Cardiac muscle cell (in vitro differentiated cells and primary cell): ENCODE measurements at regions not wholly inside any gene's neighbourhood (a gene's known extent, or its start where the extent isn't known, plus 50 kb on each side); places are given as distances from the start of the nearest gene placed in this dataset.

Experiments
- DNase-seq, 2 donors: peaks; one replicate each; pipeline versions ENCODE4 v3.0.0 to v3.0.0-alpha.2; 2010 to 2017; ENCODE audit warnings: low read depth in 1 of 2, low spot score in 1 of 2
- H3K27ac ChIP-seq: fragments of 200-600 bp; sonication (generic); 2 replicates; pipeline ENCODE4 v1.5.1; 2016
- H3K27me3 ChIP-seq: fragments of 200-600 bp; sonication (generic); 2 replicates; pipeline ENCODE4 v1.6.0; 2016; ENCODE audit warnings: control low read depth
- H3K36me3 ChIP-seq: fragments of 200-600 bp; sonication (generic); 2 replicates; pipeline ENCODE4 v1.5.1; 2016; ENCODE audit warnings: control low read depth
- H3K4me1 ChIP-seq: fragments of 200-600 bp; sonication (generic); 2 replicates; pipeline ENCODE4 v1.8.1; 2017; ENCODE audit warnings: low read depth, mild to moderate bottlenecking, mixed run types
- H3K4me3 ChIP-seq: fragments of 200-600 bp; sonication (generic); 2 replicates; pipeline ENCODE4 v1.5.1; 2016; ENCODE audit warnings: mild to moderate bottlenecking
- H3K9me3 ChIP-seq: fragments of 200-600 bp; sonication (generic); 2 replicates; pipeline ENCODE4 v1.5.1; 2017; ENCODE audit warnings: low read depth, mild to moderate bottlenecking, control low read depth
- CTCF ChIP-seq: IDR thresholded peaks from 2 replicates; pipeline ENCODE4 v1.5.1; 2012; ENCODE audit warnings: low read depth, mild to moderate bottlenecking, low read length

- no peaks in the 10 kb centered on the region for H3K27me3 ChIP-seq
- no peaks in the 10 kb centered on the region for H3K36me3 ChIP-seq
- peaks cover 16% of the 10 kb centered on the region for H3K4me1 ChIP-seq
- H3K9me3 ChIP-seq, result no peaks in the 10 kb centered on the region
- no peak for TF ChIP-seq CTCF
- peak; percentile 20 to 68 for DNase-seq
- H3K27ac ChIP-seq, result no peak overlapping the region
- H3K4me3 ChIP-seq, result no peak overlapping the region
Observed at GRCh38 chr2:234211797-234212196, 161.3 kb downstream of the SPP2 start.

GRCh38 chr2:234206738-234207137 lies 156.2 kb downstream of the SPP2 start:
- Histone ChIP-seq H3K27ac (no peak overlapping the region), H3K27me3 (no peaks in the 10 kb centered on the region)
- TF ChIP-seq CTCF, result no peak

GRCh38 chr2:234204480-234204879 lies 154.0 kb downstream of the SPP2 start:
- peak in 1 of 2 donors; percentile 3 for DNase-seq
- Histone ChIP-seq H3K36me3 (no peaks in the 10 kb centered on the region), H3K4me3 (no peak overlapping the region), H3K27ac (no peak overlapping the region), H3K9me3 (no peaks in the 10 kb centered on the region), H3K27me3 (no peaks in the 10 kb centered on the region), H3K4me1 (no peaks in the 10 kb centered on the region)
- no peak for TF ChIP-seq CTCF

More at GRCh38 chr2:234206738-234207137, 156.2 kb downstream of the SPP2 start:
- Histone ChIP-seq H3K36me3 (no peaks in the 10 kb centered on the region), H3K4me3 (no peak overlapping the region), H3K4me1 (peaks cover 8% of the 10 kb centered on the region), H3K9me3 (no peaks in the 10 kb centered on the region)
- DNase-seq, result no peak

GRCh38 chr2:234203135-234203984 lies 152.9 kb downstream of the SPP2 start:
- Histone ChIP-seq H3K4me3 (no peak overlapping the region), H3K27ac (no peak overlapping the region), H3K36me3 (no peaks in the 10 kb centered on the region), H3K27me3 (no peaks in the 10 kb centered on the region), H3K9me3 (no peaks in the 10 kb centered on the region), H3K4me1 (no peaks in the 10 kb centered on the region)
- TF ChIP-seq CTCF, result no peak
- peak in 1 of 2 donors; percentile 94 for DNase-seq

- DNase-seq, result no peak
Observed at GRCh38 chr2:234202601-234203000, 152.1 kb downstream of the SPP2 start.

More at GRCh38 chr2:234202601-234203000, 152.1 kb downstream of the SPP2 start:
- no peak for TF ChIP-seq CTCF
- Histone ChIP-seq H3K9me3 (no peaks in the 10 kb centered on the region), H3K27me3 (no peaks in the 10 kb centered on the region), H3K4me3 (no peak overlapping the region), H3K27ac (no peak overlapping the region), H3K4me1 (no peaks in the 10 kb centered on the region), H3K36me3 (no peaks in the 10 kb centered on the region)
